ENCODE measurements at regions not wholly inside any gene's neighbourhood (a gene's known extent, or its start where the extent isn't known, plus 50 kb on each side); places are given as distances from the start of the nearest gene placed in this dataset.

DNA sequence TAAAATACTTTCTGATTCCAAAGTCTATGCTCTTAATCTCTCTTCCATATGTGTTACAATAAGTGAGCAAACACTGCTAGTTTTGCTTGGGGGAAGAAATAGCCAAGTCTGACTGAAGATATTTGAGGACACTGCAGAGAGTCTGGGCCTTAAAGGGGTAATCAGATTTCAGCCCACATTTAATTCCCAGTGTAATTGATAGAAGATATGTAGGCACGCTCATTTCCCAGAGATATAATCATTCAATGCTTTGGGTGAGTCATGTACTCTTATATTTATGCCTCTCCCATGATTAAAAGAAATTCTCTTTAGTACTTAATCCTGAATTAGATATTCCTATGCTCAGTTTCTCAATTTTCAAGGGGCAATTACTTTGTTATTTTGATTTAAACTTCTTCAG, 178.1 kb upstream of the POM121L12 start:
- Histone ChIP-seq H3K4me1 (replicated peaks in 1 of 4; ENCODE audit: control insufficient read depth in 3 of 4, insufficient read depth in 4 of 4, low read length in 3 of 4) (no peaks in the 10 kb centered on the region), H3K9ac (replicated peaks in 1 of 4; ENCODE audit: extremely low read depth in 1 of 4, low read depth in 3 of 4, low read length in 3 of 4) (no peak overlapping the region), H3K23ac (ENCODE audit: insufficient read length) (no peak overlapping the region), H3K79me2 (ENCODE audit: control insufficient read depth in 1 of 2, insufficient read depth in 2 of 2, low read length in 2 of 2) (no peaks in the 10 kb centered on the region), H4K5ac (ENCODE audit: insufficient read length, low read depth, low read length) (no peak overlapping the region), H3K14ac (ENCODE audit: insufficient read length) (no peak overlapping the region), H2BK12ac (ENCODE audit: low read depth, low read length) (no peak overlapping the region), H3K27me3 (replicated peaks in 1 of 4; ENCODE audit: control insufficient read depth in 3 of 4, extremely low read depth in 1 of 4, insufficient read depth in 3 of 4, low read length in 3 of 4) (peaks cover 0 to 1% (median 0%) of the 10 kb centered on the region in 4 experiments; a peak in 1 of 7 replicates), H2BK20ac (ENCODE audit: low read length) (no peak overlapping the region), H3K9me3 (ENCODE audit: insufficient read depth in 2 of 2, low read depth in 1 of 2, low read length in 1 of 2) (no peaks in the 10 kb centered on the region), H3K56ac (replicated peaks; ENCODE audit: insufficient read length, low read depth, low read length) (no peak overlapping the region), H2AFZ (ENCODE audit: low read length) (no peak overlapping the region), H2BK5ac (ENCODE audit: low read depth, low read length) (no peak overlapping the region), H3K4me3 (ENCODE audit: extremely low read depth in 1 of 4, insufficient read depth in 2 of 4, low read depth in 3 of 4, low read length in 4 of 4) (no peak overlapping the region), H3K18ac (ENCODE audit: extremely low read depth, low read length) (no peak overlapping the region), H4K8ac (ENCODE audit: extremely low read depth, insufficient read depth, low read length) (no peak overlapping the region), H2BK15ac (ENCODE audit: low read length) (no peak overlapping the region), H3K27ac (ENCODE audit: low read depth, low read length) (no peak overlapping the region), H4K91ac (replicated peaks; ENCODE audit: insufficient read length, low read length) (no peak overlapping the region), H3K4ac (replicated peaks; ENCODE audit: insufficient read length, low read depth, low read length) (no peak overlapping the region), H2AK5ac (ENCODE audit: low read depth, low read length) (no peak overlapping the region), H3K79me1 (ENCODE audit: low read depth, low read length) (no peaks in the 10 kb centered on the region), H3K4me2 (ENCODE audit: insufficient read depth in 1 of 2, low read depth in 2 of 2, low read length in 2 of 2) (no peak overlapping the region), H3K23me2 (ENCODE audit: low read depth, low read length) (no peaks in the 10 kb centered on the region), H3K36me3 (ENCODE audit: control insufficient read depth in 2 of 4, insufficient read depth in 4 of 4, low read length in 3 of 4) (no peaks in the 10 kb centered on the region), H2BK120ac (replicated peaks; ENCODE audit: low read depth, low read length) (no peak overlapping the region), H4K20me1 (replicated peaks in 1 of 2; ENCODE audit: control insufficient read depth in 1 of 2, insufficient read depth in 2 of 2, low read length in 2 of 2) (no peaks in the 10 kb centered on the region)
- CTCF ChIA-PET (ENCODE audit: partially characterized antibody): no interaction called here
- no peak for FAIRE-seq
- WGBS, 2 experiments (ENCODE audit: extremely low coverage in 1 of 2, insufficient coverage in 1 of 2, insufficient read length in 1 of 2, insufficient replicate concordance in 2 of 2, low coverage in 1 of 2, low lambda C conversion rate in 2 of 2, missing lambda C conversion rate in 1 of 2): 0% methylated on average over 1 of the region's 1 CpG; no CpG with 5 or more reads in 1 of the 2 experiments
- POLR2A ChIA-PET (ENCODE audit: partially characterized antibody): no interaction called here
- no peak for DNase-seq (ENCODE audit: low read depth in 1 of 2, low spot score in 2 of 2)
- no peak for TF ChIP-seq KDM5A (IDR thresholded peaks at IDR 0.05; ENCODE audit: low read length)

Measured in H1 (cell line).